KMS-11 (cell line): ENCODE measurements at regions not wholly inside any gene's neighbourhood (a gene's known extent, or its start where the extent isn't known, plus 50 kb on each side); places are given as distances from the start of the nearest gene placed in this dataset.

ENCODE experiments used
- H2AFZ ChIP-seq: fragments of 200-600 bp; sonication (generic); 2 replicates; pipeline ENCODE4 v1.6.1; 2016; ENCODE audit warnings: antibody characterized with exemption, mixed run types, low read depth
- H3K27ac ChIP-seq: fragments of 200-600 bp; sonication (generic); 2 replicates; pipeline ENCODE4 v1.6.1; 2016; ENCODE audit warnings: mild to moderate bottlenecking, mixed run types
- H3K27me3 ChIP-seq: fragments of 200-600 bp; sonication (generic); 2 replicates; pipeline ENCODE4 v1.6.1; 2017; ENCODE audit warnings: mild to moderate bottlenecking, low read depth, mixed run types, moderate library complexity; ENCODE audit not compliant: insufficient read depth
- H3K36me3 ChIP-seq: fragments of 200-600 bp; sonication (generic); 2 replicates; pipeline ENCODE4 v1.6.1; 2017; ENCODE audit warnings: mild to moderate bottlenecking, mixed run types; ENCODE audit not compliant: insufficient read depth
- H3K4me1 ChIP-seq: fragments of 200-600 bp; sonication (generic); 2 replicates; pipeline ENCODE4 v1.6.1; 2016; ENCODE audit warnings: mild to moderate bottlenecking, low read depth, mixed run types; ENCODE audit not compliant: poor library complexity, severe bottlenecking
- H3K4me2 ChIP-seq: fragments of 200-600 bp; sonication (generic); 2 replicates; pipeline ENCODE4 v1.7.0; 2016; ENCODE audit warnings: mild to moderate bottlenecking, mixed run types
- H3K4me3 ChIP-seq: fragments of 200-600 bp; sonication (generic); IDR thresholded peaks from 2 replicates; pipeline ENCODE4 v1.6.1; 2017; ENCODE audit warnings: low read depth, low read length, mixed read lengths; ENCODE audit not compliant: insufficient read depth
- H3K79me2 ChIP-seq: fragments of 200-600 bp; sonication (generic); 2 replicates; pipeline ENCODE4 v1.6.1; 2016; ENCODE audit warnings: low read depth, mixed run types; ENCODE audit not compliant: insufficient read depth
- H3K9ac ChIP-seq: fragments of 200-600 bp; sonication (generic); 2 replicates; pipeline ENCODE4 v1.6.1; 2016; ENCODE audit warnings: mild to moderate bottlenecking, mixed run types
- H4K20me1 ChIP-seq: fragments of 200-600 bp; sonication (generic); 2 replicates; pipeline ENCODE4 v1.6.1; 2016; ENCODE audit warnings: mild to moderate bottlenecking, mixed run types; ENCODE audit not compliant: insufficient read depth
- TF ChIP-seq, protein P1 (sequence below): fragments of 200-600 bp; sonication (generic); conservative IDR thresholded peaks from 2 replicates; pipeline ENCODE4 v1.6.1; 2017; ENCODE audit warnings: low read depth, mild to moderate bottlenecking, antibody characterized with exemption, low read length, moderate library complexity, mixed read lengths

DNA sequence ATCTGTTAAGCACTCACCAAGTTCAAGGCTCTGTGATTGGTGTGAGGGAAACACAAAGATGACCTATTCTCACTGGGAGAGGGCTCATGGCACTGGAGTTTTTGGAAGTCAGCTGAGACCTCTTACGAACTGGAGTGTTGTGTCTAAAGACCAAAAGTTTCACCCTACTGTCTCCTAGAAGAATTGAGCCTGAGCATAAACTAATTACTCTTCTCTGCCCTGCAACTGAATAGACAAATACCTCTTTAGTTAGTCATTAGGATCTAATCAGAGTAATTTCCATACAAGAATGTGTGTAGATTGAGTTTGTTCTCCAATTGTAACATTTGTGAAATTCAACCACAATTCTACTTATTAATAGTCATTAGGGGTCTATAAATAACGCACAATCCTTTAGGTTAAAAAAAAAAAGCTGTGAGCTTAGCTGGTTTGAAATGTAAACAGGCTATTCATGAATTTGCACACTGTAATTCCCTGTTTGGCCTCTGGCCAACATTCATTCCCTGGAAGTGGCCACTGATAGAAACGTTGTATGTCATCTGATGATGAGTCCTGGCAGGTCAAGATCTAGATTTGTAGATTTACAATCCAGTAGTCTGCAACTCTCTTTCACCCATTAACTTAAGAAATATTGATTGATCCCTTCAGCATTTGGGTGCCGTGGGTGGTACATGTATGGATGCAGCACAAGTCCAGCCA lies 76.8 kb upstream of the SOX14 start:
- no peak overlapping the region for H3K9ac ChIP-seq
- no peaks in the 10 kb centered on the region for H3K36me3 ChIP-seq
- no peak overlapping the region for H3K27ac ChIP-seq
- H2AFZ ChIP-seq = no peak overlapping the region
- H3K4me2 ChIP-seq = no peak overlapping the region
- H3K4me3 ChIP-seq = no peak overlapping the region
- H3K79me2 ChIP-seq = no peaks in the 10 kb centered on the region
- H3K4me1 ChIP-seq = no peaks in the 10 kb centered on the region
- no peaks in the 10 kb centered on the region for H3K27me3 ChIP-seq
- TF ChIP-seq, protein P1, sequence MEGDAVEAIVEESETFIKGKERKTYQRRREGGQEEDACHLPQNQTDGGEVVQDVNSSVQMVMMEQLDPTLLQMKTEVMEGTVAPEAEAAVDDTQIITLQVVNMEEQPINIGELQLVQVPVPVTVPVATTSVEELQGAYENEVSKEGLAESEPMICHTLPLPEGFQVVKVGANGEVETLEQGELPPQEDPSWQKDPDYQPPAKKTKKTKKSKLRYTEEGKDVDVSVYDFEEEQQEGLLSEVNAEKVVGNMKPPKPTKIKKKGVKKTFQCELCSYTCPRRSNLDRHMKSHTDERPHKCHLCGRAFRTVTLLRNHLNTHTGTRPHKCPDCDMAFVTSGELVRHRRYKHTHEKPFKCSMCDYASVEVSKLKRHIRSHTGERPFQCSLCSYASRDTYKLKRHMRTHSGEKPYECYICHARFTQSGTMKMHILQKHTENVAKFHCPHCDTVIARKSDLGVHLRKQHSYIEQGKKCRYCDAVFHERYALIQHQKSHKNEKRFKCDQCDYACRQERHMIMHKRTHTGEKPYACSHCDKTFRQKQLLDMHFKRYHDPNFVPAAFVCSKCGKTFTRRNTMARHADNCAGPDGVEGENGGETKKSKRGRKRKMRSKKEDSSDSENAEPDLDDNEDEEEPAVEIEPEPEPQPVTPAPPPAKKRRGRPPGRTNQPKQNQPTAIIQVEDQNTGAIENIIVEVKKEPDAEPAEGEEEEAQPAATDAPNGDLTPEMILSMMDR = no peak
- H4K20me1 ChIP-seq = no peaks in the 10 kb centered on the region

DNA sequence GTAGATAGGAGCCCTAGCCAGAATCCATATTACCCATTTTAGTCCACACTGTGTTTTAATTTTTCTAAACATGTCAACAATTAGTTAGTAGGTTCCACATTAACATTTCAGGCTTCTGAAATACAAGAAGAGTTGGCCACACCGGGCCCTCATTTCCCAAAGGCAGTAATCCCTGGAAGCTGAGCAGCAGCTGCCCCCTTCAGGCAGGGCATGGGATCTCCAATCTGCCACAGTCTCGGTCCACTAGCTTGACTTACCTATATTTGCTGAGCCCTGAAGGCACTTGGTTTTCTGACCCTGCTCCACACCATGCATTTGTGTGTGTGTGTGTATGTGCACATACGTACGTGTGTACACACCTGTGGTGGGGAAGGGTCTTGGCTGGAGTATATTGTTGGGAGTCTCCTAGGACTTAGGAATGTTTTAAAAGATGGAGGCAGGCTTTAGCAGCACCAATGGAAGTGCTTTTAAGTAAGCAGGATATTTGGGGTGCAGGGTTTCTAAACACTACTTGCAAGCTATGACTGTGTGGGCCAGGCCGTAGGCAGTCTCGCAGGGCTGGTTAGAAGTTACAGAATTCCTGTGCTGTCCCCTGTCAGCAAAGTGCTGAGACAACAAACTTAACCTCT lies 71.2 kb upstream of the SOX14 start:
- Histone ChIP-seq H2AFZ (no peak overlapping the region), H3K27me3 (no peaks in the 10 kb centered on the region), H3K36me3 (no peaks in the 10 kb centered on the region), H4K20me1 (no peaks in the 10 kb centered on the region), H3K9ac (no peak overlapping the region), H3K4me2 (no peak overlapping the region), H3K27ac (no peak overlapping the region), H3K79me2 (no peaks in the 10 kb centered on the region), H3K4me1 (no peaks in the 10 kb centered on the region), H3K4me3 (no peak overlapping the region)
- TF ChIP-seq, protein P1 = peak; percentile 58

DNA sequence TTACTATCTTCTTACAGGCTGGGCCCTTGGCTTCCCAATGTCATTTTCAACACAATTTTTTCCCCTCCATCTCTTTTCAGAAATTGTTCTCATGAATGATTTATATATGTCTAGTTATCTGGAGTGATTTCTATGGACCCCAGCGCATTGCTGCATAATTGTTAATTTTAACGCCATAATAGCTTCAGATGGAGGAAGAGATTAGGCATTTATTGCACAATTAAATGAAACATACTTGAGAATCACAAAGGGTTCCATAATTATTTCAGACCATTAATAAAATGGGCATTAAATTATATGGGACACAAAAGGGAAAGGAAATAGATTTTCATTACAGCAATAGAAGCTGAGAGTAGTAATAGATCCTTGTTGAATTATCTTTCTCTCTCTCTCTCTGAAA lies 70.3 kb upstream of the SOX14 start:
- no peaks in the 10 kb centered on the region for H3K27me3 ChIP-seq
- no peak overlapping the region for H3K9ac ChIP-seq
- no peaks in the 10 kb centered on the region for H3K36me3 ChIP-seq
- no peaks in the 10 kb centered on the region for H3K79me2 ChIP-seq
- TF ChIP-seq, protein P1 = no peak
- H3K4me1 ChIP-seq = no peaks in the 10 kb centered on the region
- no peaks in the 10 kb centered on the region for H4K20me1 ChIP-seq
- no peak overlapping the region for H3K27ac ChIP-seq
- no peak overlapping the region for H3K4me2 ChIP-seq
- H3K4me3 ChIP-seq = no peak overlapping the region
- H2AFZ ChIP-seq = no peak overlapping the region

DNA sequence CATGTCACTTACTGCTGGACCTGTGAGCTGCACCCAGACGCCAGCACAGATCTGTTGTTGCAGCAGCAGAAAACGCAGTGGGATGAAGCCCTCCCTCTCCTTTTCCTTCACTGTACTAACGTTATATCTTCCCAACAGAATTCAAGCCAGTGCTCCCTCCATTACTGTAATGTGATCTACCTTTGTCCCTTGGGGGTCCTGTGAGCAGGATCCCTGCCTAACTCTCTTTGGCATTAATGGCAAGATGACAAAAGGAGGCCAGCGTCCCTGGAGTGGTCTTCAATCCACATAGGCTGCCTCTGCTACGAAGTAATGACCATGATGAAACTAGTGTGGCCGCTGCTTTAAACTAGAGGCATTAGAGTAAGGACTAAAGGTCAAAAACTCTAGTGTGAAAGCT lies 69.3 kb upstream of the SOX14 start:
- H2AFZ ChIP-seq = no peak overlapping the region
- H3K27me3 ChIP-seq = no peaks in the 10 kb centered on the region
- no peak overlapping the region for H3K9ac ChIP-seq
- no peaks in the 10 kb centered on the region for H3K36me3 ChIP-seq
- H3K27ac ChIP-seq = no peak overlapping the region
- no peaks in the 10 kb centered on the region for H4K20me1 ChIP-seq
- TF ChIP-seq, protein P1 = no peak
- H3K4me1 ChIP-seq = no peaks in the 10 kb centered on the region
- no peaks in the 10 kb centered on the region for H3K79me2 ChIP-seq
- no peak overlapping the region for H3K4me2 ChIP-seq
- no peak overlapping the region for H3K4me3 ChIP-seq
